ENCODE measurements at regions not wholly inside any gene's neighbourhood (a gene's known extent, or its start where the extent isn't known, plus 50 kb on each side); places are given as distances from the start of the nearest gene placed in this dataset.
"Not testable (repeated sequence)": the region's sequence is repeated elsewhere in the genome, so short reads cannot be mapped to it uniquely, and the experiment has no call there.

- DNase-seq (ENCODE audit: low spot score) = no peak
Measured at GRCh38 chr15:69601711-69602504, 149.3 kb downstream of the RPLP1 start.

- no peak for DNase-seq (ENCODE audit: low spot score)
Measured at GRCh38 chr15:69602921-69603320, 150.3 kb downstream of the RPLP1 start.

- no peak for DNase-seq (ENCODE audit: low spot score)
Measured at GRCh38 chr15:69603369-69604071, 150.9 kb downstream of the RPLP1 start.

GRCh38 chr15:69604072-69604411, 151.4 kb downstream of the RPLP1 start:
- DNase-seq (ENCODE audit: low spot score) = peak; percentile 15

GRCh38 chr15:69606144-69606543, 153.5 kb downstream of the RPLP1 start:
- DNase-seq (ENCODE audit: low spot score) = no peak

GRCh38 chr15:69606921-69607500, 154.4 kb downstream of the RPLP1 start:
- DNase-seq (ENCODE audit: low spot score) = no peak

- DNase-seq (ENCODE audit: low spot score) = no peak
Measured at GRCh38 chr15:69608661-69609060, 156.0 kb downstream of the RPLP1 start.

- no peak for DNase-seq (ENCODE audit: low spot score)
Measured at GRCh38 chr15:69609176-69609575, 156.6 kb downstream of the RPLP1 start.

- DNase-seq (ENCODE audit: low spot score) = no peak
Measured at GRCh38 chr15:69609776-69610175, 157.2 kb downstream of the RPLP1 start.

- no peak for DNase-seq (ENCODE audit: low spot score)
Measured at GRCh38 chr15:69610277-69610676, 157.7 kb downstream of the RPLP1 start.

- DNase-seq (ENCODE audit: low spot score) = no peak
Measured at GRCh38 chr15:69610858-69611257, 158.2 kb downstream of the RPLP1 start.

- no peak for DNase-seq (ENCODE audit: low spot score)
Measured at GRCh38 chr15:69612112-69612511, 159.5 kb downstream of the RPLP1 start.

GRCh38 chr15:69613182-69613581, 160.6 kb downstream of the RPLP1 start:
- no peak for DNase-seq (ENCODE audit: low spot score)

- DNase-seq (ENCODE audit: low spot score) = no peak
Measured at GRCh38 chr15:69613988-69614387, 161.4 kb downstream of the RPLP1 start.

- no peak for DNase-seq (ENCODE audit: low spot score)
Measured at GRCh38 chr15:69615736-69616135, 163.1 kb downstream of the RPLP1 start.

GRCh38 chr15:69616558-69616957, 163.9 kb downstream of the RPLP1 start:
- no peak for DNase-seq (ENCODE audit: low spot score)

- not testable (repeated sequence) for DNase-seq (ENCODE audit: low spot score)
Measured at GRCh38 chr15:69617144-69617543, 164.5 kb downstream of the RPLP1 start.

- no peak for DNase-seq (ENCODE audit: low spot score)
Measured at GRCh38 chr15:69623392-69624154, 171.0 kb downstream of the RPLP1 start.

GRCh38 chr15:69624155-69624520, 171.5 kb downstream of the RPLP1 start:
- no peak for DNase-seq (ENCODE audit: low spot score)

- DNase-seq (ENCODE audit: low spot score) = no peak
Measured at GRCh38 chr15:69624816-69625215, 172.2 kb downstream of the RPLP1 start.

- no peak for DNase-seq (ENCODE audit: low spot score)
Measured at GRCh38 chr15:69625328-69625727, 172.7 kb downstream of the RPLP1 start.

All from mucosa of gallbladder (tissue), 1 donor.